Keratinocyte (primary cell): ENCODE measurements at regions not wholly inside any gene's neighbourhood (a gene's known extent, or its start where the extent isn't known, plus 50 kb on each side); places are given as distances from the start of the nearest gene placed in this dataset.
A peak's percentile ranks its signal among the peaks of the same experiment; 100 is the strongest.

Experiments used
- DNase-seq: peaks from one replicate; pipeline ENCODE4 v3.0.0-alpha.2; 2011; ENCODE audit warnings: low read depth, missing footprints, low spot score
- FAIRE-seq: peaks from 2 replicates; lab custom pipeline; 2011; peaks lifted over from hg19 to GRCh38; lab: Jason Lieb, UNC
- H2AFZ ChIP-seq: 2 replicates; pipeline ENCODE4 v1.6.0; 2012; ENCODE audit warnings: low read length, control low read depth, inconsistent platforms; ENCODE audit not compliant: control insufficient read depth
- H3K27ac ChIP-seq: 2 replicates; pipeline ENCODE4 v1.5.1; 2011; ENCODE audit warnings: low read length; ENCODE audit not compliant: control insufficient read depth, insufficient read depth
- H3K27me3 ChIP-seq: 3 replicates; pipeline ENCODE4 v1.6.0; 2011; ENCODE audit warnings: low read length; ENCODE audit not compliant: control insufficient read depth, insufficient read depth; ENCODE audit errors: extremely low read depth
- H3K36me3 ChIP-seq, 2 experiments: 2 replicates in 1 of 2; 3 replicates in 1 of 2; pipeline ENCODE4 v1.5.1; 2011; ENCODE audit warnings: low read length in 2 of 2, mild to moderate bottlenecking in 1 of 2; ENCODE audit not compliant: control insufficient read depth in 2 of 2, insufficient read depth in 2 of 2; ENCODE audit errors: extremely low read depth in 1 of 2
- H3K4me1 ChIP-seq: 3 replicates; pipeline ENCODE4 v1.5.1; 2011; ENCODE audit warnings: low read length; ENCODE audit not compliant: control insufficient read depth, insufficient read depth; ENCODE audit errors: extremely low read depth
- H3K4me2 ChIP-seq: 3 replicates; pipeline ENCODE4 v1.6.0; 2011; ENCODE audit warnings: low read depth, low read length; ENCODE audit not compliant: control insufficient read depth, insufficient read depth; ENCODE audit errors: extremely low read depth
- H3K4me3 ChIP-seq, 3 experiments: fragments of 200-600 bp in 1 of 3; sonication (generic) in 1 of 3; 2 replicates in 2 of 3; 3 replicates in 1 of 3; pipeline ENCODE4 v1.5.1; 2011 to 2016; ENCODE audit warnings: low read length in 3 of 3, mild to moderate bottlenecking in 3 of 3, control low read depth in 2 of 3, inconsistent platforms in 1 of 3, low read depth in 1 of 3, mixed read lengths in 1 of 3, mixed run types in 1 of 3, moderate library complexity in 1 of 3; ENCODE audit not compliant: control insufficient read depth in 2 of 3, insufficient read depth in 2 of 3; ENCODE audit errors: extremely low read depth in 1 of 3
- H3K79me2 ChIP-seq: 2 replicates; pipeline ENCODE4 v1.6.0; 2012; ENCODE audit warnings: low read length; ENCODE audit not compliant: control insufficient read depth, insufficient read depth
- H3K9ac ChIP-seq: 3 replicates; pipeline ENCODE4 v1.6.0; 2011; ENCODE audit warnings: low read length; ENCODE audit not compliant: control insufficient read depth, insufficient read depth; ENCODE audit errors: extremely low read depth
- H3K9me1 ChIP-seq: 3 replicates; pipeline ENCODE4 v1.6.0; 2011; ENCODE audit warnings: low read length; ENCODE audit not compliant: control insufficient read depth, insufficient read depth; ENCODE audit errors: extremely low read depth
- H3K9me3 ChIP-seq: 2 replicates; pipeline ENCODE4 v1.5.1; 2012; ENCODE audit warnings: low read depth, low read length; ENCODE audit not compliant: control insufficient read depth
- H4K20me1 ChIP-seq: 3 replicates; pipeline ENCODE4 v1.6.0; 2011; ENCODE audit warnings: low read length; ENCODE audit not compliant: control insufficient read depth, insufficient read depth; ENCODE audit errors: extremely low read depth
- EZH2 ChIP-seq: IDR thresholded peaks from one replicate; pipeline ENCODE4 v1.6.1; 2012; ENCODE audit warnings: inconsistent platforms, mild to moderate bottlenecking, low read length, moderate library complexity
- dilution Hi-C: fragments of 300-500 bp; cut with MboI; formaldehyde crosslinking; loops from one replicate; pipeline ENCODE4 v1.7.0; 2020; ENCODE audit warnings: low sequenced_read_pairs; ENCODE audit not compliant: extremely low pct_ligation_motif_present
- TF ChIP-seq, protein P1 (sequence below), 3 experiments: IDR thresholded peaks in 1 of 3; conservative IDR thresholded peaks in 1 of 3; optimal IDR thresholded peaks in 1 of 3; 2 replicates in 2 of 3; 3 replicates in 1 of 3; pipeline versions ENCODE3 to v1.5.1; 2011; ENCODE audit warnings: low read length in 3 of 3, mild to moderate bottlenecking in 3 of 3, moderate library complexity in 2 of 3, control low read depth in 1 of 3, inconsistent platforms in 1 of 3; ENCODE audit not compliant: insufficient read depth in 2 of 3; ENCODE audit errors: extremely low read depth in 1 of 3

DNA sequence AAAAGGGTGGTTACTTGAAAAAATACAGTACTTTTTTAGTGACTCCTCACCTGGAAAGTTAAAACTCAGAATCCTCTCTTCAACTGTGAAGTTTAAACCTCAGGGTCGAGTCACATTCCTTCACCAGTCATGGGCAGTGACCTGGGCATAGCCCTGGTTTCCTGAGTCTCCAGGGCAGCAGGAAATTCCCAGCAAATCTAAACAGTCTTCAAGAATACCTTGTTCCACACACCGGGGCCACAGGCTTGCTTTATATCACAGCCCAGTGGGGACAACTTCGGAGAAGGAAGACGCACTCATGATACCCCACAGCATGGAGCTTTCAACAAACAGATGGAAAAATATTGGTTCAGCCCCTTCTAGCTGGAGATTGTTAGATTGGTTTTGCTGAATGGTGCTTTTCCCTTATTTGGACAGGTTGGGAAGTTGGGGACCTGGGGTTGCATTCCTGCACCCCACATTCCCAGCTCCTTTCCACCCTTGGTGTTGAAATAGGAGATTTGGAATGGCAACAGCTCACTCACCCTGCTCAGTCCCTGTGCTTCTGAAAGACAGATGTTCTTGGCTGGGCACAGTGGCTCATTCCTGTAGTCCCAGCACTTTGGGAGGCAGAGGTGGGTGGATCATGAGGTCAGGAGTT is 113.0 kb upstream of the TMEM170B start:
- no peaks in the 10 kb centered on the region for H3K27me3 ChIP-seq

DNA sequence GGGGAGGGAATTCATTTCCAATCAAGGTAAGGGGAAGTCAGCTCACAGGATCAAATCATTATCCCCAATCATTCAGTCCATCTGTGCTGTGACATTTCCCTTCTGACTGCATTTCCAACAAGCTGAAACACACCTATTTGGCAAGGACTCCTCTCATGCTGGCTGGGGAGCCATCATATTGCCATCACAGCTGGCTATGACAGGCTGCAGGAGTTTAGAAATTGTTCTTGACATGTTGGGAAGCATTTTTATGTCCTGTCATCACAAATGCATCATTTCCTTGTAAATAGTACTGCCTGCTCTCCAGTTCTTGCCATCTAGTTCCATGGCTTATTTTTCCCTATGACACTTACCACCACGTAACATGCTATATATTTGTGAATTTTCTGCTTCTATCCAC is 113.9 kb upstream of the TMEM170B start:
- Histone ChIP-seq H3K4me3 (no peak overlapping the region), H3K79me2 (no peaks in the 10 kb centered on the region), H4K20me1 (no peaks in the 10 kb centered on the region), H3K27ac (no peak overlapping the region), H3K9me1 (no peaks in the 10 kb centered on the region), H3K9me3 (no peaks in the 10 kb centered on the region), H3K9ac (no peak overlapping the region), H2AFZ (peak overlapping the region; percentile 28), H3K36me3 (no peaks in the 10 kb centered on the region), H3K4me1 (peaks cover 6% of the 10 kb centered on the region), H3K4me2 (peak overlapping the region; percentile 12), H3K27me3 (no peaks in the 10 kb centered on the region)
- TF ChIP-seq, protein P1, sequence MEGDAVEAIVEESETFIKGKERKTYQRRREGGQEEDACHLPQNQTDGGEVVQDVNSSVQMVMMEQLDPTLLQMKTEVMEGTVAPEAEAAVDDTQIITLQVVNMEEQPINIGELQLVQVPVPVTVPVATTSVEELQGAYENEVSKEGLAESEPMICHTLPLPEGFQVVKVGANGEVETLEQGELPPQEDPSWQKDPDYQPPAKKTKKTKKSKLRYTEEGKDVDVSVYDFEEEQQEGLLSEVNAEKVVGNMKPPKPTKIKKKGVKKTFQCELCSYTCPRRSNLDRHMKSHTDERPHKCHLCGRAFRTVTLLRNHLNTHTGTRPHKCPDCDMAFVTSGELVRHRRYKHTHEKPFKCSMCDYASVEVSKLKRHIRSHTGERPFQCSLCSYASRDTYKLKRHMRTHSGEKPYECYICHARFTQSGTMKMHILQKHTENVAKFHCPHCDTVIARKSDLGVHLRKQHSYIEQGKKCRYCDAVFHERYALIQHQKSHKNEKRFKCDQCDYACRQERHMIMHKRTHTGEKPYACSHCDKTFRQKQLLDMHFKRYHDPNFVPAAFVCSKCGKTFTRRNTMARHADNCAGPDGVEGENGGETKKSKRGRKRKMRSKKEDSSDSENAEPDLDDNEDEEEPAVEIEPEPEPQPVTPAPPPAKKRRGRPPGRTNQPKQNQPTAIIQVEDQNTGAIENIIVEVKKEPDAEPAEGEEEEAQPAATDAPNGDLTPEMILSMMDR (optimal IDR thresholded peaks at IDR 0.05 in 1 of 3, IDR thresholded peaks at IDR 0.05 in 1 of 3, conservative IDR thresholded peaks at IDR 0.05 in 1 of 3; ENCODE audit: extremely low read depth in 1 of 3, insufficient read depth in 2 of 3, low read length in 3 of 3): no peak
- TF ChIP-seq EZH2: no peak
- FAIRE-seq: no peak
- dilution Hi-C loops: no loop called here
- no peak for DNase-seq

More for the DNA sequence above, 113.0 kb upstream of the TMEM170B start:
- FAIRE-seq (no peak), DNase-seq (no peak)
- dilution Hi-C loops: no loop called here
- no peak overlapping the region for H3K9ac ChIP-seq
- no peaks in the 10 kb centered on the region for H4K20me1 ChIP-seq
- H3K27ac ChIP-seq: no peak overlapping the region
- no peak overlapping the region for H3K4me3 ChIP-seq
- no peak for TF ChIP-seq EZH2
- TF ChIP-seq, protein P1 (optimal IDR thresholded peaks at IDR 0.05 in 1 of 3, IDR thresholded peaks at IDR 0.05 in 1 of 3, conservative IDR thresholded peaks at IDR 0.05 in 1 of 3; ENCODE audit: extremely low read depth in 1 of 3, insufficient read depth in 2 of 3, low read length in 3 of 3): no peak
- H3K9me3 ChIP-seq: no peaks in the 10 kb centered on the region
- no peak overlapping the region for H2AFZ ChIP-seq
- H3K79me2 ChIP-seq: no peaks in the 10 kb centered on the region
- H3K9me1 ChIP-seq: no peaks in the 10 kb centered on the region
- peaks cover 6% of the 10 kb centered on the region for H3K4me1 ChIP-seq
- H3K36me3 ChIP-seq: no peaks in the 10 kb centered on the region
- no peak overlapping the region for H3K4me2 ChIP-seq
